Epithelial cell of proximal tubule (primary cell): ENCODE measurements at regions not wholly inside any gene's neighbourhood (a gene's known extent, or its start where the extent isn't known, plus 50 kb on each side); places are given as distances from the start of the nearest gene placed in this dataset.

ENCODE experiments used
- DNase-seq: peaks from one replicate; pipeline ENCODE4 v3.0.0-alpha.2; 2011; ENCODE audit warnings: low read depth
- H3K4me3 ChIP-seq: 2 replicates; pipeline ENCODE4 v1.5.1; 2011; ENCODE audit warnings: low read depth, mild to moderate bottlenecking, low read length
- CTCF ChIP-seq: conservative IDR thresholded peaks from 2 replicates; pipeline ENCODE4 v1.5.1; 2012; ENCODE audit warnings: low read depth, mild to moderate bottlenecking, low read length

- DNase-seq: no peak
- no peak overlapping the region for H3K4me3 ChIP-seq
- no peak for TF ChIP-seq CTCF
Observed at GRCh38 chr17:15154618-15155017, 110.5 kb downstream of the PMP22 start.

GRCh38 chr17:15145621-15146020 is 119.5 kb downstream of the PMP22 start:
- no peak overlapping the region for H3K4me3 ChIP-seq
- no peak for DNase-seq
- TF ChIP-seq CTCF: no peak

GRCh38 chr17:15143524-15143923 is 121.6 kb downstream of the PMP22 start:
- no peak for DNase-seq
- TF ChIP-seq CTCF: no peak
- H3K4me3 ChIP-seq: no peak overlapping the region

GRCh38 chr17:15134363-15134762 is 130.8 kb downstream of the PMP22 start:
- no peak for DNase-seq
- H3K4me3 ChIP-seq: no peak overlapping the region
- no peak for TF ChIP-seq CTCF

- DNase-seq: no peak
- H3K4me3 ChIP-seq: no peak overlapping the region
- TF ChIP-seq CTCF: no peak
Observed at GRCh38 chr17:15133826-15134225, 131.3 kb downstream of the PMP22 start.

GRCh38 chr17:15133143-15133542 is 132.0 kb downstream of the PMP22 start:
- TF ChIP-seq CTCF: no peak
- no peak overlapping the region for H3K4me3 ChIP-seq
- DNase-seq: no peak

- no peak for TF ChIP-seq CTCF
- DNase-seq: no peak
- H3K4me3 ChIP-seq: no peak overlapping the region
Observed at GRCh38 chr17:15130426-15130825, 134.7 kb downstream of the PMP22 start.
